ENCODE measurements at regions not wholly inside any gene's neighbourhood (a gene's known extent, or its start where the extent isn't known, plus 50 kb on each side); places are given as distances from the start of the nearest gene placed in this dataset.
A peak's percentile ranks its signal among the peaks of the same experiment; 100 is the strongest.
"Not testable (repeated sequence)": the region's sequence is repeated elsewhere in the genome, so short reads cannot be mapped to it uniquely, and the experiment has no call there.

GRCh38 chr3:174336784-174337183, 522.4 kb upstream of the NAALADL2 start:
- no peak for DNase-seq (ENCODE audit: low spot score)

- DNase-seq (ENCODE audit: low spot score), result no peak
Observed at GRCh38 chr3:174337227-174337626, 521.9 kb upstream of the NAALADL2 start.

GRCh38 chr3:174340624-174341587, 518.2 kb upstream of the NAALADL2 start:
- DNase-seq (ENCODE audit: low spot score), result no peak

GRCh38 chr3:174342171-174342570, 517.0 kb upstream of the NAALADL2 start:
- no peak for DNase-seq (ENCODE audit: low spot score)

- DNase-seq (ENCODE audit: low spot score), result no peak
Observed at GRCh38 chr3:174342941-174343501, 516.1 kb upstream of the NAALADL2 start.

GRCh38 chr3:174346141-174346540, 513.0 kb upstream of the NAALADL2 start:
- DNase-seq (ENCODE audit: low spot score), result no peak

GRCh38 chr3:174346571-174346970, 512.6 kb upstream of the NAALADL2 start:
- DNase-seq (ENCODE audit: low spot score), result no peak

- DNase-seq (ENCODE audit: low spot score), result no peak
Observed at GRCh38 chr3:174347474-174348138, 511.5 kb upstream of the NAALADL2 start.

GRCh38 chr3:174352227-174352626, 506.9 kb upstream of the NAALADL2 start:
- no peak for DNase-seq (ENCODE audit: low spot score)

- DNase-seq (ENCODE audit: low spot score), result peak; percentile 26
Observed at GRCh38 chr3:174355505-174355904, 503.6 kb upstream of the NAALADL2 start.

- DNase-seq (ENCODE audit: low spot score), result peak; percentile 57
Observed at GRCh38 chr3:174356596-174356995, 502.5 kb upstream of the NAALADL2 start.

GRCh38 chr3:174358252-174358651, 500.9 kb upstream of the NAALADL2 start:
- DNase-seq (ENCODE audit: low spot score), result no peak

- DNase-seq (ENCODE audit: low spot score), result no peak
Observed at GRCh38 chr3:174362556-174362955, 496.6 kb upstream of the NAALADL2 start.

- DNase-seq (ENCODE audit: low spot score), result no peak
Observed at GRCh38 chr3:174363256-174363655, 495.9 kb upstream of the NAALADL2 start.

- no peak for DNase-seq (ENCODE audit: low spot score)
Observed at GRCh38 chr3:174365796-174366195, 493.3 kb upstream of the NAALADL2 start.

GRCh38 chr3:174366904-174367303, 492.2 kb upstream of the NAALADL2 start:
- DNase-seq (ENCODE audit: low spot score), result not testable (repeated sequence)

GRCh38 chr3:174376346-174376745, 482.8 kb upstream of the NAALADL2 start:
- no peak for DNase-seq (ENCODE audit: low spot score)

GRCh38 chr3:174377096-174377495, 482.0 kb upstream of the NAALADL2 start:
- DNase-seq (ENCODE audit: low spot score), result no peak

- DNase-seq (ENCODE audit: low spot score), result no peak
Observed at GRCh38 chr3:174377684-174378083, 481.4 kb upstream of the NAALADL2 start.

- peak; percentile 13 for DNase-seq (ENCODE audit: low spot score)
Observed at GRCh38 chr3:174382878-174383277, 476.3 kb upstream of the NAALADL2 start.

- DNase-seq (ENCODE audit: low spot score), result no peak
Observed at GRCh38 chr3:174387736-174388135, 471.4 kb upstream of the NAALADL2 start.

GRCh38 chr3:174397848-174398247, 461.3 kb upstream of the NAALADL2 start:
- peak; percentile 58 for DNase-seq (ENCODE audit: low spot score)

- DNase-seq (ENCODE audit: low spot score), result no peak
Observed at GRCh38 chr3:174398761-174399160, 460.4 kb upstream of the NAALADL2 start.
